Astrocyte (in vitro differentiated cells and primary cell): ENCODE measurements at regions not wholly inside any gene's neighbourhood (a gene's known extent, or its start where the extent isn't known, plus 50 kb on each side); places are given as distances from the start of the nearest gene placed in this dataset.

Experiments
- DNase-seq: peaks from one replicate; pipeline ENCODE4 v3.0.0-alpha.2; 2010; ENCODE audit warnings: low read depth
- FAIRE-seq: peaks from 2 replicates; lab custom pipeline; 2011; peaks lifted over from hg19 to GRCh38; lab: Jason Lieb, UNC
- H2AFZ ChIP-seq: 2 replicates; pipeline ENCODE4 v1.6.0; 2012; ENCODE audit warnings: low read depth, low read length, inconsistent platforms
- H3K27ac ChIP-seq: 2 replicates; pipeline ENCODE4 v1.5.1; 2011; ENCODE audit warnings: low read depth, low read length, inconsistent platforms
- H3K27me3 ChIP-seq: 2 replicates; pipeline ENCODE4 v1.6.0; 2011; ENCODE audit warnings: low read length, inconsistent platforms; ENCODE audit not compliant: insufficient read depth
- H3K36me3 ChIP-seq: 2 replicates; pipeline ENCODE4 v1.5.1; 2011; ENCODE audit warnings: low read length, inconsistent platforms; ENCODE audit not compliant: insufficient read depth
- H3K4me1 ChIP-seq: 2 replicates; pipeline ENCODE4 v1.5.1; 2011; ENCODE audit warnings: low read length, inconsistent platforms; ENCODE audit not compliant: insufficient read depth
- H3K4me2 ChIP-seq: 2 replicates; pipeline ENCODE4 v1.6.0; 2012; ENCODE audit warnings: low read length, inconsistent platforms
- H3K4me3 ChIP-seq: 2 replicates; pipeline ENCODE4 v1.5.1; 2011; ENCODE audit warnings: low read depth, mild to moderate bottlenecking, low read length, inconsistent platforms; ENCODE audit not compliant: insufficient read depth
- H3K79me2 ChIP-seq: 2 replicates; pipeline ENCODE4 v1.6.0; 2012; ENCODE audit warnings: mild to moderate bottlenecking, low read length, inconsistent platforms; ENCODE audit not compliant: insufficient read depth
- H3K9ac ChIP-seq: 2 replicates; pipeline ENCODE4 v1.6.0; 2012; ENCODE audit warnings: mild to moderate bottlenecking, low read length, inconsistent platforms
- H3K9me3 ChIP-seq: 2 replicates; pipeline ENCODE4 v1.5.1; 2012; ENCODE audit warnings: low read depth, mild to moderate bottlenecking, low read length, inconsistent platforms; ENCODE audit not compliant: insufficient read depth
- H4K20me1 ChIP-seq: 2 replicates; pipeline ENCODE4 v1.6.0; 2012; ENCODE audit warnings: low read length, inconsistent platforms; ENCODE audit not compliant: insufficient read depth
- H3K27ac Mint-ChIP-seq: one replicate; pipeline ENCODE4 v1.8.0; 2021; ENCODE audit warnings: mild to moderate bottlenecking, mixed read lengths; ENCODE audit not compliant: unreplicated experiment
- H3K27me3 Mint-ChIP-seq: one replicate; pipeline ENCODE4 v1.8.0; 2021; ENCODE audit warnings: low read depth, mixed read lengths; ENCODE audit not compliant: unreplicated experiment
- H3K36me3 Mint-ChIP-seq: one replicate; pipeline ENCODE4 v1.8.0; 2021; ENCODE audit warnings: low read depth, mixed read lengths; ENCODE audit not compliant: unreplicated experiment
- H3K4me1 Mint-ChIP-seq: one replicate; pipeline ENCODE4 v1.8.0; 2021; ENCODE audit warnings: low read depth, mixed read lengths; ENCODE audit not compliant: unreplicated experiment
- H3K4me3 Mint-ChIP-seq: one replicate; pipeline ENCODE4 v1.8.0; 2021; ENCODE audit warnings: mild to moderate bottlenecking, moderate library complexity, mixed read lengths; ENCODE audit not compliant: unreplicated experiment
- H3K9me3 Mint-ChIP-seq: one replicate; pipeline ENCODE4 v1.8.0; 2021; ENCODE audit warnings: mild to moderate bottlenecking, mixed read lengths; ENCODE audit not compliant: unreplicated experiment
- EZH2 ChIP-seq: IDR thresholded peaks from 2 replicates; pipeline ENCODE4 v1.6.1; 2012; ENCODE audit warnings: mild to moderate bottlenecking, low read length, inconsistent platforms; ENCODE audit not compliant: insufficient read depth
- TF ChIP-seq, protein P1 (sequence below): IDR thresholded peaks from 2 replicates; pipeline ENCODE4 v1.5.1; 2011; ENCODE audit warnings: low read depth, mild to moderate bottlenecking, inconsistent platforms, low read length, moderate library complexity; ENCODE audit not compliant: insufficient read depth

DNA sequence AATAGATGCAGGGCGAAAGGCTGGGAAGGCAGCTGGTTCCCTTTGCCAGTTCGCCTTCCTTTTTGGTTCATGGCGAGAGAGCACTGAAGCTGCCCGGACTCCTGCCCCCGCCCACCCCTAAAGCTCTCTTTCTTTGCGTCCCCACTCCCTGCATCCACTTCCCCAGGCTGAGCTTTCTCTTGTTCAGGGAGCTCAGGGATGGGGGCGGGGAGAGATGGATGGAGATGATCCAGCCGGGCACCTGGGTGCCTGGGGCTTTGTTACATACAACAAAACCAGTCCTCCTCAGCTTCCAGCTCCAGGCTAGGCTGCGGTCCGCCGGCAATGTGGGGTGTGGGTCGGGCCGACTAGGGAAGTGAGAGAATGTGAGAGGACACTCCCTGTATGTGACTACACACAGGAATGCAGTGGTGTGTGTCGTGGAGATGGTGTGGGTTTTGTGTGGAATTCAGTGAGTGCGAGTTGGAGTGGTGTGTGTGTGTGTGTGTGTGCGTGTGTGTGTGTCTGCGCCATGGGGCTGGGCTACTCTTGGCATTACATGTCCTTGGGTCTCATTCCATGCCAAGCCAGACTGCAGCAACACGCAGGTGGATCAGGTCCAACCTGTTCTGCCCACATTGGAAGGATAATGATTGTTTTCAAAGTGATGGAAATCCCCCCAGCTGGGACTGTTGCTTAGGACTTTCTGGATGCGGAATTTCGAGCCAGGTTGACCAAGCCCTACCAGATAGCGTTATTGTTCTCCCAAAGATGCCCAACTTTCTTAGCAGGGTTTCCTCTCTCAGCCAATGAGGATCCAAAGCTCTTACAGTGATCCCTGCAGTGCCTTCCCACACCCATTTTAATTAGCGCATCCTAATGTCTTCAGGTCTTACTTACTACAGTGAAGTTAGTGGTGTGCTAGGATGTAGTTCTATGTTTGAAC, 149.4 kb upstream of the CHRDL1 start:
- Mint-ChIP-seq H3K27me3 (peaks cover 21% of the 10 kb centered on the region), H3K4me1 (no peaks in the 10 kb centered on the region), H3K36me3 (no peaks in the 10 kb centered on the region), H3K4me3 (peak overlapping the region; percentile 79), H3K27ac (peak overlapping the region; percentile 41), H3K9me3 (no peaks in the 10 kb centered on the region)
- Histone ChIP-seq H2AFZ (peak overlapping the region; percentile 18), H3K79me2 (no peaks in the 10 kb centered on the region), H3K4me3 (peak overlapping the region; percentile 23), H3K9me3 (no peaks in the 10 kb centered on the region), H3K9ac (peak overlapping the region; percentile 14), H3K27ac (no peak overlapping the region), H4K20me1 (no peaks in the 10 kb centered on the region), H3K4me2 (peak overlapping the region; percentile 80), H3K27me3 (no peaks in the 10 kb centered on the region), H3K4me1 (no peaks in the 10 kb centered on the region), H3K36me3 (no peaks in the 10 kb centered on the region)
- peak; percentile 50 for DNase-seq
- TF ChIP-seq EZH2, result no peak
- TF ChIP-seq, protein P1, sequence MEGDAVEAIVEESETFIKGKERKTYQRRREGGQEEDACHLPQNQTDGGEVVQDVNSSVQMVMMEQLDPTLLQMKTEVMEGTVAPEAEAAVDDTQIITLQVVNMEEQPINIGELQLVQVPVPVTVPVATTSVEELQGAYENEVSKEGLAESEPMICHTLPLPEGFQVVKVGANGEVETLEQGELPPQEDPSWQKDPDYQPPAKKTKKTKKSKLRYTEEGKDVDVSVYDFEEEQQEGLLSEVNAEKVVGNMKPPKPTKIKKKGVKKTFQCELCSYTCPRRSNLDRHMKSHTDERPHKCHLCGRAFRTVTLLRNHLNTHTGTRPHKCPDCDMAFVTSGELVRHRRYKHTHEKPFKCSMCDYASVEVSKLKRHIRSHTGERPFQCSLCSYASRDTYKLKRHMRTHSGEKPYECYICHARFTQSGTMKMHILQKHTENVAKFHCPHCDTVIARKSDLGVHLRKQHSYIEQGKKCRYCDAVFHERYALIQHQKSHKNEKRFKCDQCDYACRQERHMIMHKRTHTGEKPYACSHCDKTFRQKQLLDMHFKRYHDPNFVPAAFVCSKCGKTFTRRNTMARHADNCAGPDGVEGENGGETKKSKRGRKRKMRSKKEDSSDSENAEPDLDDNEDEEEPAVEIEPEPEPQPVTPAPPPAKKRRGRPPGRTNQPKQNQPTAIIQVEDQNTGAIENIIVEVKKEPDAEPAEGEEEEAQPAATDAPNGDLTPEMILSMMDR, result no peak
- FAIRE-seq, result no peak

DNA sequence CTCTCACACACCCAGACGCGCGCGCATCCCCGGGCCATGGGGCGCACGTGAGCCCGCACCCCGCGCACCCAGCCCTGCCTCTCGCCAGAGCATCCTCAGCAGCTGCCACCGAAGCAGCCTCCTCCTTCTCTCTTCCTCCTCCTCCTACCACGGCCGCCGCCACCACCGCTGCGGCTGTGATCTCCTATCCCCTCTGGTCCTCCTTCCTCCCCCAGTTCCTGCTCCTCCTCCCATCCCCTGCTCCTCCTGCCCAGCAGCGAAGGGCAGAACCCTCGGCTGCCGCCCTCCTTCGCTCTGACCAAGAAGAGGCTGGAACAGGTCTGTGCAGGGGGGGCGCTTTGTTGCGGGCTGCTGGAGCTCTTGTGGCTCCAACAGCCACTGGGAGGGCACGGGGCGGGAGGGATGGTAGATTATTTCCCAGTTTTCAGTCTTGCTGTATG, 148.7 kb upstream of the CHRDL1 start:
- Histone ChIP-seq H2AFZ (peak overlapping the region; percentile 63), H3K4me1 (no peaks in the 10 kb centered on the region), H3K36me3 (no peaks in the 10 kb centered on the region), H3K4me2 (peak overlapping the region; percentile 80), H3K9ac (peak overlapping the region; percentile 14), H3K4me3 (peak overlapping the region; percentile 23), H4K20me1 (no peaks in the 10 kb centered on the region), H3K27me3 (no peaks in the 10 kb centered on the region), H3K79me2 (no peaks in the 10 kb centered on the region), H3K9me3 (no peaks in the 10 kb centered on the region), H3K27ac (no peak overlapping the region)
- peak overlapping the region; percentile 41 for H3K27ac Mint-ChIP-seq
- DNase-seq (no peak), FAIRE-seq (no peak)
- no peaks in the 10 kb centered on the region for H3K9me3 Mint-ChIP-seq
- H3K4me3 Mint-ChIP-seq, result peak overlapping the region; percentile 79
- no peaks in the 10 kb centered on the region for H3K36me3 Mint-ChIP-seq
- TF ChIP-seq, protein P1, result no peak
- no peak for TF ChIP-seq EZH2
- H3K4me1 Mint-ChIP-seq, result no peaks in the 10 kb centered on the region
- H3K27me3 Mint-ChIP-seq, result peaks cover 21% of the 10 kb centered on the region

DNA sequence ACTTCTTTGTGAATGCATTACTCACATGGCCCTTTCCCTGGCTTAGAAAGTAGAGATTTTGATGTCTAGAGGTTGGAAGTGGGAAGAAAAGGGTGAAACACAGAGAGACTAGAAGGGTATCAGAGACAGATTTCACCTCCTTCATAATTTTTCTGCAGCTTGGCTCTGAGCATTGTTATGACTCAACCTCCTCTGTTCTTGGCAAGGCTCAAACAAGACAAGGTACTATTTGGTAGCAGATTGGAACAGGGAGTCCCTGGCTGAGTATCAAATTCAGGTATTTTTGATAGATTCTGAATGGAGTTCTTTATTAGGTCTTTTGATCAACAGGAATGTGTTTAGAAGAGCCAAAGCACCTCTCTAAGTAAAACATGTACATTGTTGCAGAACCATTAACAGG, 146.3 kb upstream of the CHRDL1 start:
- H3K4me1 Mint-ChIP-seq, result no peaks in the 10 kb centered on the region

More for the DNA sequence above, 146.3 kb upstream of the CHRDL1 start:
- H3K27me3 ChIP-seq, result no peaks in the 10 kb centered on the region
- no peak overlapping the region for H3K4me2 ChIP-seq
- Mint-ChIP-seq H3K27me3 (peaks cover 20% of the 10 kb centered on the region), H3K36me3 (no peaks in the 10 kb centered on the region), H3K27ac (no peak overlapping the region), H3K9me3 (no peaks in the 10 kb centered on the region), H3K4me3 (no peak overlapping the region)
- no peak overlapping the region for H3K4me3 ChIP-seq
- no peak overlapping the region for H3K27ac ChIP-seq
- TF ChIP-seq, protein P1, result no peak
- no peak for TF ChIP-seq EZH2
- H3K9me3 ChIP-seq, result no peaks in the 10 kb centered on the region
- FAIRE-seq (peak; percentile 41), DNase-seq (no peak)
- no peaks in the 10 kb centered on the region for H3K36me3 ChIP-seq
- H4K20me1 ChIP-seq, result no peaks in the 10 kb centered on the region
- H3K4me1 ChIP-seq, result no peaks in the 10 kb centered on the region
- no peak overlapping the region for H3K9ac ChIP-seq
- H3K79me2 ChIP-seq, result no peaks in the 10 kb centered on the region
- no peak overlapping the region for H2AFZ ChIP-seq
